MV-4-11 (cell line): ENCODE measurements at regions not wholly inside any gene's neighbourhood (a gene's known extent, or its start where the extent isn't known, plus 50 kb on each side); places are given as distances from the start of the nearest gene placed in this dataset.

ENCODE experiments used
- DNase-seq: peaks from one replicate; lab custom pipeline; 2025; lab: John Stamatoyannopoulos, UW

- no peak for DNase-seq
Observed at GRCh38 chr2:103103678-103104077, 341.8 kb downstream of the TMEM182 start.

- DNase-seq, result no peak
Observed at GRCh38 chr2:103119352-103119751, 357.5 kb downstream of the TMEM182 start.

DNA sequence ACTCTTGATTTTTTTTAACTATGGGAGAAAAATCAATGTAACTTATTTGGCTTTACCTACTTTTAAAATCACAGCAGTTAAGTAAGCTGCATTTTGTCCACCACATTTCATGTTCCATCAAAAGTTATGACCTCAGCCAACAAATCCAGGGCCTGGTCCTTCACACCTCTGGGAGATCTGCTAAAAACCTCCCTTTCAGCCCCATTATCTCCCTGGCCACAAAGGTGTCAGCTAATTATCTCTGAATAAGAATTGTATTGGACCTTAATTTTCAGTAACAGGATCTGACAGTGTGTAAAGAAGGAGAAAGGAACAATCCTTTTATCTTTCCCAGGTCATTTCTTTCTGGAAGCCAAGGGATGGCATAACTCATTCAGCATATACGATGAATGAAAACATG lies 359.3 kb downstream of the TMEM182 start:
- DNase-seq, result no peak

DNA sequence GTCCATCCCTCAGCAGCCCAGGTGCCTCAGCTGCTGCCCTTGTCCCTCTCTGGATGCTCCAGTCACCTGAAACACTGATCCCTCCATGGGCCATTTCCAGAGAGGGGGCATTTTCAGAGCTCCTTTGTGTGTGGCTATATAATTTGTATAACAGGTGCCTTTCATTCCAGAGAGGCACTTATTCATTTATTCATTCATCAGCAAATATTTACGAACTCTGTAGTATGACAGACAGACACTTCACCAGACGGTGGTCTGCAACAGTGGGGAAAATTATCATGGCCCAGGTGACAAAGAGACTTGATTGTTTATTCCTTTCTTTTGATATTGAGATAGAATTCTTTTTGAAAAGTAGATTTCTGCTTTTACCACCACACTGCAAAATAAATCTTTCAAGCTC lies 361.7 kb downstream of the TMEM182 start:
- DNase-seq, result no peak

- DNase-seq, result no peak
Observed at GRCh38 chr2:103130857-103131256, 369.0 kb downstream of the TMEM182 start.

DNA sequence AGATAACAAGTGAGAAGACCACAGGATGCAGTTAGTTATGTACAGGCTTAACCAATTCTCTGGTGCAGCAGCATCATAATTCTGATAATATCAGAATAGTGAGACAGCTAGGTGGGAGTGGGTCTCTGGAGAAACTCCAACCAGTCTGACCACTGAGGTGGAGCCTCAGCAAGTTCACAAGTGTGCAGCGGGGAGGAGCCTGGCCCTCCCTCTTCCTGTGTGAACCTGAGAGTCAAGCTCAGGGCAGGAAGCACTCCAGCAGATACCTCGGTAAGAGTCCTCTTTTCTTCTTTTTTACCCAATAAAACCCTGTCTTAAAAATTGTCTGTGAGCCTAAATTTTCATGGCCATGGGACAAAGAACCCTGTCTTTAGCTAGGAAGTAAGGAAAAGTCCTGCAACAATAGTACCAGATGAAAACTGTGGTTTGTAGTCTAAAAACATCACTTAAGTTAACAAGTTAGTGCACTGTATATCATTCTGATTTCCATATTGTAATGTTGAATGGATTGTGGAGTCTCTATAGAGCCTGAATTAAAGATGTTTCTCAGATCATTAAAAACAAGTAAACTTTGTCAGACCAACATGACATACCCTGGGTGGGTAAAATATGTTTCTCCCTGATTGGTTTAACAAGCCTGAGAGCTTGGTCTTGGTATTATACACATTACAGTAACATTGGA lies 370.8 kb downstream of the TMEM182 start:
- no peak for DNase-seq

DNA sequence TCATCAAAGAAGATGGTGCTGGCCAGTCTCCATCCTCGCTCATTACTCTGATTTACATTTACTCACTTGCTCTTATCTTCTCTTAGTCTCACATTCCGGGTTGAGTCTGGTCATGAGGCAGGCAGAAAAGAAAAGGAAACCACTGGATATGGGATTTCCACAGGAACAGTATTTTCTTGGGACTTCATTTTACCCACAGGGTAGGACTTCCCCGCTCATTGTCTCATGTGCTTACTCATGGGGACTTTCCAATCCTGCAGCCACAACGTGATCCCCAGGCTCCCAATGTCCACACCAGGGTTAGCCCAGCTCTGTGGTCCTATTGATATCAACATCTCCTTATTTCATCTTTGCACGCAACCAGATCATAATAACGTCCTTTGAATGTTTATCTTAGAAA lies 373.8 kb downstream of the TMEM182 start:
- DNase-seq, result no peak

DNA sequence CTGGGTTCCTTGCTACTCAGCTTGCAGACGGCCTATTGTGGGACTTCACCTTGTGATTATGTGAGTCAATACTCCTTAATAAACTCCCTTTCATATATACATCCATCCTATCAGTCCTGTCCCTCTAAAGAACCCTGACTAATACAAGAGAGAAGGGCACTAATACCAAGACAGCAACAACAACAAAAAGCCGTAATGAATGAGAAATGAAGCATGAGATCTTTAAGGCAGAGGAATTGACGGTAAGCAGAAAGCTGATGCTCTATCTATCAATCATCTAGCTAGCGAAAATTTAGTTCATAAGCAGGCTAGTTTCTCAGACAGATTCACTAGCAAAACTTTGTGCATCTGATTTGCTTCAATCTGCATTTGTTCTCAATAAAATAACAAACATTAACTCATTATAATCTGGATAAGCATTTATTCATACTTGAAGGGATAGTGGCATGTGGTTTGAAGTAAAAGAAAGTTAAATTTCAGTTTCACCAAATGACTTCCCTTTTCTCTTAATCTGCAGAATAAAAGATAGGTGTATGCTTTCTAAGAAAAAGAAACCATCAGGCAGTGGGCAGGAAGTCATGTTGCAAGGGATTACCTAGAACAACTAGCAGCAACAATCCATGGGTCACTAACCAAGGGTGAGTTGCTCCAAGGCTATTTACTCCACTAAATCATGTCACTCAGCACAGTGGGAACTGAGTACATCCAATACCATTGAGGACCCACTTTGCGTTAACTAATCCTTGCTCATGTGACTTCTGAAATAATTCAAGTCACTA lies 376.5 kb downstream of the TMEM182 start:
- DNase-seq, result peak; percentile 84

DNA sequence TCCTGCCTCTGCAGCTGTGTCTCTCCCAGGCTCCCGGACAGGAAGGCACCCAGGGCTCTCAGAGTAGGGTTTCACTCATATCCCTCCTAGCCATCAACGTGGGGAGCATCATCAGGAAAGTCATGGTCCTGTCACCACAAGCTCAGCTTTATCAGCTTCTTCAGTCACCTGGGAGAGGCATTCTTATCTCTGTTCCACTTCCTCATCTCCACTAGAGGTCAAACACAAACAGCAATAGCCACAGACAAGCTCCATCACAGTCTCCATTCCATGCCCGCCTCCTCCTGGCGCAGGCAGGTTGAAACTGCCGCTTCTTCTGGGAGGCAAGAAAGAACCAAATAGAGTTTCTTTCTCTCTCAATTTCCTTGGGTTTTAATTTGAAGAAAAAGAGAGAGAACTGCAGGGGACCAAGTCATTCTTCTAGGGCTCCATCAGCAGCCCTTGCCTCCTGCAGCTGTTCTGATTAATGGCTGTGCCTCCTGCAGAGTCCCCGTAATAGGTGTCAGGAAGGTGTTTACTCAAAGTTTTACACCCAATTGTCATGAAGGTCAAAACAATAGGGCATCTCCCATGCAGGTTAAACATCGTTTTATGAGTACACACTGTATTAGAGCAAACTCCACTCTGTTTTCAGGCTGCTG lies 377.9 kb downstream of the TMEM182 start:
- peak; percentile 26 for DNase-seq

DNA sequence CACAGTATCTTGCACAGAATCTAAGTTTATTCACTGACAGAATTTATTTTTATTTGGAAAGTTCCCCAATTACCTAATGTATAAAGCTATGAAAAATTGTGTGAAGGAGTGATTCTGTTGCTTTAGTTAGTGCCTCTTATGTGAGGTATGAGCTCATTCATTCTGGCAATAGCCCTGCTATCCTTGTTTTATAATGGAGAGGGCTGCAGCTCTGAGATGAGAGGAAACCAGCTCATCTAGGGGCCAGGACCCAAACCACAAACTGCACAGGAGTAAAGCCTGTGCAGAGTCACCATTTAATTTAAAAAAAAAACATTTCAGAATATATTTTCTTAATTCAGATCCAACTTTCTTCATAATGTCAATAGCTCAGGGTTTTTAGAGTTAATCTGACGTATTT lies 383.0 kb downstream of the TMEM182 start:
- DNase-seq, result no peak

GRCh38 chr2:103145739-103146138 lies 383.9 kb downstream of the TMEM182 start:
- no peak for DNase-seq

DNA sequence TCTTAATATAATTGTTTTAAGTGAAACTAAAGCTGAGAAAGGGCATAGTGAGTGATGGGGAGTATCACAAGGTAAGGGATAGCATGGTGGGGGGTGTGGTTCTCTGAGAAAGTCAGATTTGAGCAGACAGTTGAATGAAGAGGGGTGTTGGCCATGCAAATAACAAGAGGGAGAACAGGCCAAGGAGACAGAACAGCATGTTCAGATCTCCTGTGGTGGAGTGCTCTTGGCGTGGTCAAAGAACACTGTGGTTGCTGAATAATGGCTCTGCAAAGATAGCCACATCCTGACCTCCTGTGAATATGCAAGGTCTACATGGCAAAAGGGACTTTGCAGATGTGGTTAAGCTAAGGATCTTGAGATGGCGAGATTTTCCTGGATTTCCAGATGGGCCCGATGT lies 389.2 kb downstream of the TMEM182 start:
- DNase-seq, result peak; percentile 33

DNA sequence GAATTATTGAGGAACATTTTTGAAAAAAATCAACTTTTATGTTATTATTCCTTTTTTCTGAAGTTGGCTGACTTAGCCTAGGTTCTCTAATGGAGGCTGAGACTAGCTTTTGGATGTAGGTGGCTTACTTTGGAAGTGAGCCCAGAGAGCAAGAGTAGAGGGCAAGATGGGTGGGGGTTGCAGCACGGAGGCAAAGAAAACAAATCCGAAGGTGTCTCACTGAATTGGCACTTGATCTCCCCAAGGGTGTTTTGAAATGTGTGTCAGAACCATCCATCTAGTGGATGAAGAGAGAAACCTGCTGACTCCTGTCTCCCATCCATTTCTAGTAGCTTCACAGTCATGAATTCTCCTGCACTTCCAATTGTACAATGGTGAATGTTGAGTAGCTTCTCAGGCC lies 390.7 kb downstream of the TMEM182 start:
- no peak for DNase-seq

- DNase-seq, result no peak
Observed at GRCh38 chr2:103153580-103154284, 391.9 kb downstream of the TMEM182 start.

- no peak for DNase-seq
Observed at GRCh38 chr2:103155308-103155707, 393.5 kb downstream of the TMEM182 start.

- DNase-seq, result no peak
Observed at GRCh38 chr2:103159018-103159417, 397.2 kb downstream of the TMEM182 start.

DNA sequence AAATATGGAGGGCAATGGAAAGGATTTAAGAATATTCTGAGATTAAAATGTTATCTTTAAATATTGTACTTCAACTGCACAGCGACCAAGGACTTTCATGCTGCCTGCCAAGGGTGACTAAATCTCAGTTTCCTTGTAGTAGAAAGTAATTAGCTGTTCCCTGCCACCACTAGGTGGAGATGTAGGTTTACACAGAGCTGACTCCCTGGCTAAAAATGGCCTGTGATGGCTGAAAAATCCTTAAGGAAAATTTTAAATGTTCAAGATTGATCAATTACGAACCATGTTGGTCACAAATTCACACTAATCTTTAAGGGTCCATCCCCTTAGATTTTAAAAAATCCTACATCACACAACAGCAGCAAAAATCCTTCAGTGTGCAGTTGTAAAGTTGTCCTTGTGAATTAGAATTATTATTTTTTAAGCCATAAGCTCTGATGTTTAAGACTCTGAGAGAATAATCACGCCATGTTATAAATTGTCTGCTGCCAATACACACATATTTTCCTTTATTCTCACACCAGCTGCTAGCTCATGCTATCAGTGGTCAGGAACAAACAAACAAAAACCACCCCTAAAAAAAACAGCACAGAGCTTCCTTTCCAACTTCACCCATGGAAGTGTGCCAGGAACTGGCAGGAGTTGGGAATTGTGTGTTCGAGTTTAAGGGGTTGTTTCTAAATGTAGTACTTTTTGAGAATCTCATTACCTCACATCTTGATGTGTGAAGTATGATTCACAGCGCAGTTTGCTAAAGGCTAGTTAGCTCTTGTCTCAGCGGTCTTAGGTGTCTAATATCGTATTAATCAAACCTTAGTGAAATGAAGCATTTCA lies 399.8 kb downstream of the TMEM182 start:
- peak; percentile 36 for DNase-seq

DNA sequence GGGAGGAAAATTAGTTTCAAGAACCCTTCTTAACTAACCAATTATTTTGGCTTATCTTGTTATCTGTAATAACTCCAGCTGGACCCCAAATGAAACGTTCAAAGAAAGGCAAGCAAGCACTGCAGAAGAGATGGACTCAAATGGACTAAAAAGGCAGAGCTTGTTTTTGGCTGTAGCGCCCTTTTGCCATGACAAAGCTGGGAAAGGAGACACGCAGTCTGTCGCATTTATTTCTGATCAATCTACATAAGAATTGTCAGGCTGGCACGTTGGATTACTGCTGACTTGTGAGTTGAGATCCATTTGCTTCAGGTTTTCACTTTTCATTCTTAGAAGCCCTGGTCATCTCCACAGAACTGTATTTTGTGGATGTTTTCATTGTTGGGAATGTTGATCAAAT lies 402.9 kb downstream of the TMEM182 start:
- no peak for DNase-seq

DNA sequence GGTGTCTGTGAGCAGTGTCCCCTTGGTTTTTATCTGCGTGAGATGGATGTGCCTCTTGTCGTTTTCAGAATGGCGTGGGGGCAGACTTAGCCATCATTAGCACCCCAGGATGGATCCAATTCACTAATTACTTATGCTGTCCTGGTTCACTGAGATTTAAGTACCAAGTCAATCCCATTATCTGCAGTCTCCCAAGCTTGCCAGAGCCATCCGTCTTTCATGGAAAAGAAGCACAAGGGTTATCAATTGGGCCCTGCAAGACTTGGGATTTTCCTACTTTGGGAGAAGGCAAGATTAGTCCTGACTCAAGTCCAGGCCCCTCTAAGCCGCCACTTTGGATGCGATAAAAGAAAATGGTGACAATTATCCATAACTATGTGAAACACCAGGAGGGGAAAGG lies 404.0 kb downstream of the TMEM182 start:
- DNase-seq, result no peak

DNA sequence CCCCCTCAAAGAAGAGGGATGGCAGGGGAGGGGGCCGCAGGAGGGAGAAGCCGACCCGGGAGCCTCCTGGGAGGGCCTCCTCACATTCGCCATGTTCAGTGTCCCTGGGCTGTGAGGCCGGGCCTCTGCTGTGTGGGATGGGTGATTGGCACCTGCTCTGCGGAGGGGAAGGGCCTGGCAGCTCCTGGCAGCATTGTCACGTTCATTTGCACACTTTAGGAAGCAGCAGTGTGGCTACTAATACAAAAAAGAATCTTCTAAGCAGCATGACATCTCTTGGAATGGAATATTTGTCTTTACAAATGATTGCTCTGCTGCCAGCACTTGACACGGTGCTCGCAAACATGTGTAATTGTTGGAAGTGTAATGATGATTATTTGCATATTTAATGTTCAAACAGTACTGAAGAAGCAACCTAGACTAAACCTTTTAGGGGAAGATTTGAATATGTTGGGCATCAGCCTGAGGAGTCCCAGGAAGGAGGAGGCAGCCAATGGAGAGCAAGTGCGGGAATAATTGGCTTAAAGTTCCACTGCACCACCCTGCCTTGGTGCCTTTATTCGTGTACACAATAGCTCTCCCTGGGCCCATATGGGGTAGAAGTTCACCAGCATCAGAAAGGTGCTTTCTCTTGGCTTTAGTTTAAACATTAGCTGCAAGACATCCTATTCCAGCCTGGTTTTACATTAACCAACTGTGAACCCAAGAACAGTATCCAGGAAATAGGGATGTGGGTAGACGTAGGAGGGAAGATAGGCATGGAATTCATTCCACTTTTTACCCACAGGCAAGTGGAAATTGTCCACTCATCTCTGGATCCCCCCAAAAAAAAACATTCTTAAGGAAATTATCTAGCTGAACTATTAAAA lies 404.9 kb downstream of the TMEM182 start:
- no peak for DNase-seq

DNA sequence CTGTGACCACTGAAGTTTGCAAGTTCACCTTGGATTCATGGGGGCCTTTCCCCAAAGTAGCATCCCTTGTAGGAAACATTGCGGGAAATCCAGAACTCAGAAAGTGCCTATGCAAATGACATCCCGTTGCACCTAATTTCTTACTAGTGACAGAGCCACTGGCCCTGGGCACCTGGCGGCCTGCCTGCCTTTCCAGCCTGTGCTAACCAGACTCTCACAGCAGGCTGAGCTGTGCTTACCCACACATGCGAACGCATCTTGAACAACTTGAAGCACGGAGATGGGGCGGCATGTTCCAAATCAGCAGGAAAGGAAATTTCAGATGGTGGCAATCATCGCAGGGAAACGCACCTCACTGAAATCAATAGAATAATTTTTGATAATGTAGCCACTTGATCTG lies 405.8 kb downstream of the TMEM182 start:
- no peak for DNase-seq
